ENCODE measurements at regions not wholly inside any gene's neighbourhood (a gene's known extent, or its start where the extent isn't known, plus 50 kb on each side); places are given as distances from the start of the nearest gene placed in this dataset.

DNA sequence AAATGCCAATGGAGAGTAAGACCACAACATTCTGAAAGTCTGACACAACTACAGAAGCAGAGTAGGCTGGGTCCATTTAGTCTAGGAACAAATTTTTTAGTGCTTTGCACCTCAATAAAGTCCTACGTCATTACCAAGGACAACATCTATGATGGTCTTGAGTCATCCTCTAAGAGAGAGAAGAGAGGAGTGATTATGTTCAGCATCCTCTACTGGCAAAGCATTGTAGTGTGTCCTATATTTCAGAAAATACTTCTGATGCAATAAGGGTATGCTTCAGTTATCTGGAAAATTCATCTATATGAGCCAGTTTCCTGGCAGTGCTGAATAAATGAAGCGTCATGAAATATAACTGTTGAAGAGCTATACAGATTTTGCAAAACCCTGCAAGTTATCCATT lies 95.6 kb downstream of the P2RY1 start (continued):
- TF ChIP-seq, protein P1, sequence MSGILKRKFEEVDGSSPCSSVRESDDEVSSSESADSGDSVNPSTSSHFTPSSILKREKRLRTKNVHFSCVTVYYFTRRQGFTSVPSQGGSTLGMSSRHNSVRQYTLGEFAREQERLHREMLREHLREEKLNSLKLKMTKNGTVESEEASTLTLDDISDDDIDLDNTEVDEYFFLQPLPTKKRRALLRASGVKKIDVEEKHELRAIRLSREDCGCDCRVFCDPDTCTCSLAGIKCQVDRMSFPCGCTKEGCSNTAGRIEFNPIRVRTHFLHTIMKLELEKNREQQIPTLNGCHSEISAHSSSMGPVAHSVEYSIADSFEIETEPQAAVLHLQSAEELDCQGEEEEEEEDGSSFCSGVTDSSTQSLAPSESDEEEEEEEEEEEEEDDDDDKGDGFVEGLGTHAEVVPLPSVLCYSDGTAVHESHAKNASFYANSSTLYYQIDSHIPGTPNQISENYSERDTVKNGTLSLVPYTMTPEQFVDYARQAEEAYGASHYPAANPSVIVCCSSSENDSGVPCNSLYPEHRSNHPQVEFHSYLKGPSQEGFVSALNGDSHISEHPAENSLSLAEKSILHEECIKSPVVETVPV (CRISPR knock-in tag; IDR thresholded peaks at IDR 0.05): no peak
- TF ChIP-seq ZC3H10 (CRISPR knock-in tag; IDR thresholded peaks at IDR 0.05) (no peak), ZNF565 (CRISPR knock-in tag; conservative IDR thresholded peaks at IDR 0.05; ENCODE audit: low read depth) (no peak), CSDC2 (CRISPR knock-in tag; IDR thresholded peaks at IDR 0.05) (no peak), TOX (CRISPR knock-in tag; IDR thresholded peaks at IDR 0.05; ENCODE audit: borderline replicate concordance) (no peak)

DNA sequence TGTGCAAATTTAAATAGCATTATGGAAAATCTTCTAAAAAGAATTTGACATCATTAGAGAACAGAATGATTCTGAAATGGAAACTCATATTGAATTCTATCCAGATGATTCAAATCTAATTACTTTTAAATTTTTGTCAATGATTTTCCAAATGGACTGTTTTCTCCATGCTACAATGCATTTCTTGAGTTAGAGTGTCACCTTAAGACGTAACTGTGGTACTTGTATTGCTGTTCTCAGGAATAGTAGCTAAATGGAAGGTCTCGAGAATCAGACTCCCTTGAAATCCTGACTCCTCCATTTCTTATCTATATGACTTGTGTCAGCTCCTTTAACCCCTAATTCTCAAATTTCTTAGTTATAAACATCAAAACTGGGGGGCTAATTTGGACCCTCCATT lies 102.3 kb downstream of the P2RY1 start:
- no peak for TF ChIP-seq ZFP3 (CRISPR knock-in tag; IDR thresholded peaks at IDR 0.05)
- no peak for TF ChIP-seq TOX (CRISPR knock-in tag; IDR thresholded peaks at IDR 0.05; ENCODE audit: borderline replicate concordance)
- TF ChIP-seq ZC3H10 (CRISPR knock-in tag; IDR thresholded peaks at IDR 0.05): no peak
- TF ChIP-seq PPARA (CRISPR knock-in tag; IDR thresholded peaks at IDR 0.05; ENCODE audit: borderline replicate concordance): no peak
- no peak for TF ChIP-seq OSR1 (CRISPR knock-in tag; IDR thresholded peaks at IDR 0.05)
- TF ChIP-seq, protein P2, sequence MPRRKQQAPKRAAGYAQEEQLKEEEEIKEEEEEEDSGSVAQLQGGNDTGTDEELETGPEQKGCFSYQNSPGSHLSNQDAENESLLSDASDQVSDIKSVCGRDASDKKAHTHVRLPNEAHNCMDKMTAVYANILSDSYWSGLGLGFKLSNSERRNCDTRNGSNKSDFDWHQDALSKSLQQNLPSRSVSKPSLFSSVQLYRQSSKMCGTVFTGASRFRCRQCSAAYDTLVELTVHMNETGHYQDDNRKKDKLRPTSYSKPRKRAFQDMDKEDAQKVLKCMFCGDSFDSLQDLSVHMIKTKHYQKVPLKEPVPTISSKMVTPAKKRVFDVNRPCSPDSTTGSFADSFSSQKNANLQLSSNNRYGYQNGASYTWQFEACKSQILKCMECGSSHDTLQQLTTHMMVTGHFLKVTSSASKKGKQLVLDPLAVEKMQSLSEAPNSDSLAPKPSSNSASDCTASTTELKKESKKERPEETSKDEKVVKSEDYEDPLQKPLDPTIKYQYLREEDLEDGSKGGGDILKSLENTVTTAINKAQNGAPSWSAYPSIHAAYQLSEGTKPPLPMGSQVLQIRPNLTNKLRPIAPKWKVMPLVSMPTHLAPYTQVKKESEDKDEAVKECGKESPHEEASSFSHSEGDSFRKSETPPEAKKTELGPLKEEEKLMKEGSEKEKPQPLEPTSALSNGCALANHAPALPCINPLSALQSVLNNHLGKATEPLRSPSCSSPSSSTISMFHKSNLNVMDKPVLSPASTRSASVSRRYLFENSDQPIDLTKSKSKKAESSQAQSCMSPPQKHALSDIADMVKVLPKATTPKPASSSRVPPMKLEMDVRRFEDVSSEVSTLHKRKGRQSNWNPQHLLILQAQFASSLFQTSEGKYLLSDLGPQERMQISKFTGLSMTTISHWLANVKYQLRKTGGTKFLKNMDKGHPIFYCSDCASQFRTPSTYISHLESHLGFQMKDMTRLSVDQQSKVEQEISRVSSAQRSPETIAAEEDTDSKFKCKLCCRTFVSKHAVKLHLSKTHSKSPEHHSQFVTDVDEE (CRISPR knock-in tag; IDR thresholded peaks at IDR 0.05): no peak
- TF ChIP-seq, protein P3, sequence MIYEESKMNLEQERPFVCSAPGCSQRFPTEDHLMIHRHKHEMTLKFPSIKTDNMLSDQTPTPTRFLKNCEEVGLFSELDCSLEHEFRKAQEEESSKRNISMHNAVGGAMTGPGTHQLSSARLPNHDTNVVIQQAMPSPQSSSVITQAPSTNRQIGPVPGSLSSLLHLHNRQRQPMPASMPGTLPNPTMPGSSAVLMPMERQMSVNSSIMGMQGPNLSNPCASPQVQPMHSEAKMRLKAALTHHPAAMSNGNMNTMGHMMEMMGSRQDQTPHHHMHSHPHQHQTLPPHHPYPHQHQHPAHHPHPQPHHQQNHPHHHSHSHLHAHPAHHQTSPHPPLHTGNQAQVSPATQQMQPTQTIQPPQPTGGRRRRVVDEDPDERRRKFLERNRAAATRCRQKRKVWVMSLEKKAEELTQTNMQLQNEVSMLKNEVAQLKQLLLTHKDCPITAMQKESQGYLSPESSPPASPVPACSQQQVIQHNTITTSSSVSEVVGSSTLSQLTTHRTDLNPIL (CRISPR knock-in tag; IDR thresholded peaks at IDR 0.05; ENCODE audit: low read depth): no peak
- TF ChIP-seq, protein P4, sequence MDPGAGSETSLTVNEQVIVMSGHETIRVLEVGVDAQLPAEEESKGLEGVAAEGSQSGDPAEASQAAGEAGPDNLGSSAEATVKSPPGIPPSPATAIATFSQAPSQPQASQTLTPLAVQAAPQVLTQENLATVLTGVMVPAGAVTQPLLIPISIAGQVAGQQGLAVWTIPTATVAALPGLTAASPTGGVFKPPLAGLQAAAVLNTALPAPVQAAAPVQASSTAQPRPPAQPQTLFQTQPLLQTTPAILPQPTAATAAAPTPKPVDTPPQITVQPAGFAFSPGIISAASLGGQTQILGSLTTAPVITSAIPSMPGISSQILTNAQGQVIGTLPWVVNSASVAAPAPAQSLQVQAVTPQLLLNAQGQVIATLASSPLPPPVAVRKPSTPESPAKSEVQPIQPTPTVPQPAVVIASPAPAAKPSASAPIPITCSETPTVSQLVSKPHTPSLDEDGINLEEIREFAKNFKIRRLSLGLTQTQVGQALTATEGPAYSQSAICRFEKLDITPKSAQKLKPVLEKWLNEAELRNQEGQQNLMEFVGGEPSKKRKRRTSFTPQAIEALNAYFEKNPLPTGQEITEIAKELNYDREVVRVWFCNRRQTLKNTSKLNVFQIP (CRISPR knock-in tag; IDR thresholded peaks at IDR 0.05; ENCODE audit: borderline replicate concordance, low read depth): no peak
- TF ChIP-seq SNAI2 (CRISPR knock-in tag; IDR thresholded peaks at IDR 0.05): no peak
- TF ChIP-seq ARNTL (CRISPR knock-in tag; IDR thresholded peaks at IDR 0.05; ENCODE audit: borderline replicate concordance, low read depth): no peak
- no peak for TF ChIP-seq ISL1 (CRISPR knock-in tag; IDR thresholded peaks at IDR 0.05)
- no peak for TF ChIP-seq TCF4 (CRISPR knock-in tag; IDR thresholded peaks at IDR 0.05; ENCODE audit: borderline replicate concordance)
- ATAC-seq: no peak

DNA sequence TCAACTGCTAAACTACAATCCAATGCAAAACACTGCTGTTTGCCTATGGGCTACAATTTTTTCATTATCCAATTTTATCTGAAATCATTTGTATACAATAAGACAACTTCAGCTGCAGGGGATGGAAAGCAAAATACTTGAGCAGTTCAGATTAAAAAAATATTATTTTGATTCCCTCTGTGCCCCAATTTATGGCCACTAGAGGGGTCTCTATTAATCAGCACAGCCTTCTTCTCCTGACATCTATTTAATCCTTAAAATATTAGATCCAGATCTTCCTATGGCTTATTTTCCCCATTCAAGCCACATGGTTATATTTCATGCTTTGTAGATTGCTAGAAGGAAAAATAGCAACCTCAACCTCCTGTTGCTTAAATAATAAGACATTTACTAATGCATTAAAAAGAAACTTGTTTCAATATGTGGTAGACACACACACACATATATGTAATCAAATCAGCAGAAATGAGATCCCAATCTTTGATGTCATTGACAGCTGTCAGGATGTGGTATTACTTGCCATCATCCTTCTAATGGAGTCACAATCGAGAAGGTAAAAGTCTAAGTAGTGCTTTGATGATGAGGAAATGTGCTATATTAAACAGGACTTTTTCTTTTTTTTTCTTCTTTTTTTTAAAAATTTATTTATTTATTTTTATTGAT lies 104.2 kb downstream of the P2RY1 start:
- no peak for ATAC-seq
- TF ChIP-seq ZNF565 (CRISPR knock-in tag; conservative IDR thresholded peaks at IDR 0.05; ENCODE audit: low read depth) (no peak), SNAI2 (CRISPR knock-in tag; IDR thresholded peaks at IDR 0.05) (no peak), CSDC2 (CRISPR knock-in tag; IDR thresholded peaks at IDR 0.05) (no peak), ZNF8 (CRISPR knock-in tag; IDR thresholded peaks at IDR 0.05) (no peak)

DNA sequence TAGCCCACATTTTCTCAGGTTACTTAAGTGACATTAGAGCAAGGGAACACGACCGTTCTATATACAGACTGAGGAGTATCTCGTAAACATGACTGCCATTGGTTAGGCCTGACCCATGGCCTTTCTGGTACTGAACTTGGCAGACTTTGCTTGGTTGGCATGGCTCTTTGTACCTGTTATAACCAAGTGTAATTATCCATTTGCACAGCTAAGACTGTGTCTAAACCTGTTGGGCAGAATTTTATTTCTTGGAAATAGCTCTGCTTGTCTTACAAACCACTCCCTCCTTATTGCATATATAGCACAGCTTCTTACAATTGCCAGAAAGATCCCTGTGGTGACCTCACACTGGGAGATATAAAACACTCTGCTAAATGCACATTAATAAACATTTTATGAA lies 106.9 kb downstream of the P2RY1 start:
- no peak for ATAC-seq
- TF ChIP-seq TOX (CRISPR knock-in tag; IDR thresholded peaks at IDR 0.05; ENCODE audit: borderline replicate concordance): no peak
- no peak for TF ChIP-seq PPARA (CRISPR knock-in tag; IDR thresholded peaks at IDR 0.05; ENCODE audit: borderline replicate concordance)
- no peak for TF ChIP-seq OSR1 (CRISPR knock-in tag; IDR thresholded peaks at IDR 0.05)
- TF ChIP-seq ZNF70 (CRISPR knock-in tag; IDR thresholded peaks at IDR 0.05): no peak
- TF ChIP-seq TCF4 (CRISPR knock-in tag; IDR thresholded peaks at IDR 0.05; ENCODE audit: borderline replicate concordance): no peak
- TF ChIP-seq, protein P5, sequence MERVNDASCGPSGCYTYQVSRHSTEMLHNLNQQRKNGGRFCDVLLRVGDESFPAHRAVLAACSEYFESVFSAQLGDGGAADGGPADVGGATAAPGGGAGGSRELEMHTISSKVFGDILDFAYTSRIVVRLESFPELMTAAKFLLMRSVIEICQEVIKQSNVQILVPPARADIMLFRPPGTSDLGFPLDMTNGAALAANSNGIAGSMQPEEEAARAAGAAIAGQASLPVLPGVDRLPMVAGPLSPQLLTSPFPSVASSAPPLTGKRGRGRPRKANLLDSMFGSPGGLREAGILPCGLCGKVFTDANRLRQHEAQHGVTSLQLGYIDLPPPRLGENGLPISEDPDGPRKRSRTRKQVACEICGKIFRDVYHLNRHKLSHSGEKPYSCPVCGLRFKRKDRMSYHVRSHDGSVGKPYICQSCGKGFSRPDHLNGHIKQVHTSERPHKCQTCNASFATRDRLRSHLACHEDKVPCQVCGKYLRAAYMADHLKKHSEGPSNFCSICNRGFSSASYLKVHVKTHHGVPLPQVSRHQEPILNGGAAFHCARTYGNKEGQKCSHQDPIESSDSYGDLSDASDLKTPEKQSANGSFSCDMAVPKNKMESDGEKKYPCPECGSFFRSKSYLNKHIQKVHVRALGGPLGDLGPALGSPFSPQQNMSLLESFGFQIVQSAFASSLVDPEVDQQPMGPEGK (CRISPR knock-in tag; IDR thresholded peaks at IDR 0.05; ENCODE audit: borderline replicate concordance): no peak
